ENCODE measurements at regions not wholly inside any gene's neighbourhood (a gene's known extent, or its start where the extent isn't known, plus 50 kb on each side); places are given as distances from the start of the nearest gene placed in this dataset.
"Not testable (repeated sequence)": the region's sequence is repeated elsewhere in the genome, so short reads cannot be mapped to it uniquely, and the experiment has no call there.

- POLR2A ChIA-PET: no interaction called here
- no peaks in the 10 kb centered on the region for H3K9me3 Mint-ChIP-seq
- no peaks in the 10 kb centered on the region for H3K4me1 Mint-ChIP-seq
- no peaks in the 10 kb centered on the region for H3K36me3 Mint-ChIP-seq
- H3K27ac Mint-ChIP-seq: no peak overlapping the region
- H3K4me3 Mint-ChIP-seq: no peak overlapping the region
- ATAC-seq (no peak), DNase-seq (no peak)
- peaks cover 5 to 11% (median 7%) of the 10 kb centered on the region in 5 donors for H3K27me3 Mint-ChIP-seq
Observed at GRCh38 chr11:45737056-45737455, 67.9 kb upstream of the SLC35C1 start.

DNA sequence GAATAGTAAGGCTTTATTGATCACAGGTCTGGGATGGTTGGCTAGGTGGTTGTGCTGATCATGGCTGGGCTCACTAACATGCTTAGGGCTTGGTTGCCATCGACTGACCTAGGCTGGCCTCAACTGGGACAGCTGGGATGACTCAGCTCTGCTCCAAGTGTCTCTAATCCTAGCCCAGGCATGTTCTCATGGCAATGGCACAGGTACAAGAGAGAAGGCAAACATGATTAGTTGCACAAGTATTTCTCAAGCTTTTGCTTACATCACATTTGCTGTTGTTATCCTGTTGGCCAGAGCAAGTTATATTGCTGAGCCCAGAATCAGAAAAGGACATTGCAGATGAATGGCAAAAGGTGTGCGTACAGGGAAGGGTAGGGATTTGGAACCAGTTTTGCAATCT lies 68.5 kb upstream of the SLC35C1 start:
- ATAC-seq (no peak), DNase-seq (no peak)
- Mint-ChIP-seq H3K9me3 (no peaks in the 10 kb centered on the region), H3K4me1 (no peaks in the 10 kb centered on the region), H3K4me3 (no peak overlapping the region), H3K27me3 (peaks cover 5 to 11% (median 6%) of the 10 kb centered on the region in 5 donors), H3K36me3 (no peaks in the 10 kb centered on the region), H3K27ac (peak overlapping the region in 1 of 10 donors; percentile 19)
- POLR2A ChIA-PET: no interaction called here

- H3K36me3 Mint-ChIP-seq: no peaks in the 10 kb centered on the region
- peaks cover 5 to 11% (median 7%) of the 10 kb centered on the region in 5 donors for H3K27me3 Mint-ChIP-seq
- no peak overlapping the region for H3K4me3 Mint-ChIP-seq
- H3K9me3 Mint-ChIP-seq: no peaks in the 10 kb centered on the region
- peak overlapping the region in 1 of 10 donors; percentile 10 for H3K27ac Mint-ChIP-seq
- DNase-seq (no peak), ATAC-seq (no peak)
- H3K4me1 Mint-ChIP-seq: no peaks in the 10 kb centered on the region
- POLR2A ChIA-PET: no interaction called here
Observed at GRCh38 chr11:45733176-45733575, 67.8 kb upstream of the CHST1 start.

DNA sequence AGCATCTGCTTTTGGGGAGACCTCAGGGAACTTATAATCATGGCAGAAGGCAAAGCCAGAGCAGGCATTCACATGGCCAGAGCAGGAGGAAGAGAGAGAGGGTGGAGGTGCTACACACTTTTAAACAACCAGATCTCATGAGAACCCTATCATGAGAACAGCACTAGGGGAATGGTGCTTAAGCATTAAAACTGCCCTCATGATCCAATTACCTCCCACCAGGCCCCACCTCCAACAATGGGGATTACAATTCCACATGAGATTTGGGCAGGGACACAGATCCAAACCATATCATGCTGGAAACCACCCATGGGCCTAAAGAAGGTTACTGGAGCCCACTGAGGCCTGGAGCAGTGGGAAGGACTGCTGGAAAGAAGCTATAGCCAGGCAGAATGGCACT lies 66.9 kb upstream of the CHST1 start:
- ATAC-seq (no peak), DNase-seq (no peak)
- Mint-ChIP-seq H3K4me1 (no peaks in the 10 kb centered on the region), H3K9me3 (no peaks in the 10 kb centered on the region), H3K27me3 (peaks cover 5 to 11% (median 7%) of the 10 kb centered on the region in 5 donors), H3K27ac (no peak overlapping the region), H3K4me3 (no peak overlapping the region), H3K36me3 (no peaks in the 10 kb centered on the region)
- POLR2A ChIA-PET: no interaction called here

- peaks cover 2 to 13% (median 8%) of the 10 kb centered on the region in 5 donors for H3K27me3 Mint-ChIP-seq
- H3K36me3 Mint-ChIP-seq, H3K4me3 Mint-ChIP-seq, H3K4me1 Mint-ChIP-seq, H3K9me3 Mint-ChIP-seq, POLR2A ChIA-PET, H3K27ac Mint-ChIP-seq, ATAC-seq, DNase-seq: not testable (repeated sequence)
Observed at GRCh38 chr11:45731171-45731570, 65.7 kb upstream of the CHST1 start.

DNA sequence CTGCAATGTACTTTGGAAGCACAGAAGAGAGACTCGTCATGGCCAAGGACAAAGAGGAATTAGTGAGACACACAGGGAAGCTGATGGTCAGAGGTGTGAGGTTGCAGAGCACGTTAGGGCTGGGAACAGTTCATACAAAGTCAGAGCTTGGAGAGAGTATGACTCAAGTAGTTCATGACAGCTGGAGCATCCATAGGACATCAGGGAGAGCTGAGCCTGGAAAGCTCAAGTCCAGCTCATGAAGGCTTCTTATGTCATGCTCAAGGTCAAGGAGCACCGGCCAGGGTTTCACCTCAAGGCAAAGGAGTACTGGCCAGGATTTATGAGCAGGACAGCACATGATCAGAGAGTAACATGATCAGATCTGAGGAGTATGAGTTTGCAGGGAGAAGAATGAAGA lies 64.6 kb upstream of the CHST1 start:
- DNase-seq (no peak), ATAC-seq (no peak)
- POLR2A ChIA-PET: no interaction called here
- Mint-ChIP-seq H3K36me3 (no peaks in the 10 kb centered on the region), H3K27me3 (peaks cover 0 to 25% (median 15%) of the 10 kb centered on the region in 5 donors), H3K9me3 (no peaks in the 10 kb centered on the region), H3K27ac (no peak overlapping the region), H3K4me1 (no peaks in the 10 kb centered on the region), H3K4me3 (no peak overlapping the region)

DNA sequence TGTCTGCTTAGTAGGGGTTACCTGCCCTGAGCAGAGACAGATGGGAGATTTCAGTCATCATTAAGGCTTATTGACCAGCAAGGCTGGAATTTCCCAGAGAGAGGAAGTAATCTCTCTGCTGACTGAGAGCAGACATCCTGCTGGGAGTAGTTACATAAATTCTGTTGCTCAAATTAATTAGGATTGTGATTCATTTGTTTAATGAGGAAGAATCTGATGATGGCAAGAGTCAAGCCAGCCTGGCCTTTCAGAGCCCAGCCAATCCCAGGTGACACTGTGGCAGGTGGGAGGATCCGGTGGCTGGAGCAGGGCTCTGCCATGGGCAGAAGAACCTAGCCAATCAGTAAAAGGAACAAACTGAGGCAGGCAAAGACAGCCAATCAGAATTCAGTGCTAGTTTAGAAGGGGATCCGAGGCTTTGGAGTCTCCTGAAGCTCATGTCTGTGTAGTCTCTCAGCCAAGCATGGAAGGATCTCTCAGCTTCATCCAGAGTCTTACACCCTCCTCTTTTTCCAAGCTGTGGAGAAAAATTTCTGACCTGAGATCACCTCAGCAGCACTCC lies 61.2 kb upstream of the CHST1 start:
- Mint-ChIP-seq H3K27me3 (peaks cover 0 to 27% (median 14%) of the 10 kb centered on the region in 5 donors), H3K4me1 (no peaks in the 10 kb centered on the region), H3K9me3 (no peaks in the 10 kb centered on the region), H3K36me3 (no peaks in the 10 kb centered on the region), H3K27ac (no peak overlapping the region), H3K4me3 (no peak overlapping the region)
- POLR2A ChIA-PET: no interaction called here
- DNase-seq: no peak
- ATAC-seq: no peak

DNA sequence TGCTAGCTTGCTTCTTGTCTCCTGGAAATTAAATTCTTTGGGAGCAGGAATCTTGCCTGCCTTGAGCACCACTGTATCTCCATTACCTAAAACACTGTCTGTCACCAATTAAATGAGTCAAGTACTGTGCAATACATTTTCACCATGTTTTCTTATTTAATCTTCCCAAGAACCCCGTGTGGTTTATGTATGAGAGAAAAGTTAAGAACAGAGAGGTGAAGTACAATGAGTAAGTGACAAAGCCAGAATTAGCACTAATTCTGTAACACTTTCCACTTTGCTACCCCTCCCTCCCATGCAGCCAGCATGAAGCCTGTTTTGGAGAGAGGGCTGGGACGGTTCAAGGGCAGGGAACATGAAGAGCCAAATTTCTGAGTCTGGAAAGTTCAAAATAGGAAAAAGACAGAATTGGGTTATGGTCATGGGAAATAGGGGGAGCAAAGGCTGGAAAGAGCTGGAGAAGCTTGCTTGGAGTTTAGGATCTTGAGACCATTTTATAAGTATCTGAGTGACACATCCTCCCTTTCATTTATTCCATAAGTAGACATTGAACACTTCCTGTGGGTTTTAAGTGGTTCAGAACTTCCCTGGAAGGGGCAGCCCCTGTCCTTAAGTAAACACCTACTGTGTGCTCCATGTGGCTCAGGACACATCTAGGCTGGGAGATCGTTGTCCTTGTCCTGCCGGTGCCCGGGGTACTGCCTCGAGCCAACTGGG lies 60.5 kb upstream of the CHST1 start:
- no peaks in the 10 kb centered on the region for H3K36me3 Mint-ChIP-seq
- POLR2A ChIA-PET: interaction anchor here (0.6 kb wide), 1 partner anchor 1611 kb away, joined by 4 read pairs; no protein-coding TSS in a partner anchor

GRCh38 chr11:45725121-45725520 lies 59.7 kb upstream of the CHST1 start:
- no peaks in the 10 kb centered on the region for H3K4me1 Mint-ChIP-seq
- ATAC-seq (no peak), DNase-seq (no peak)
- POLR2A ChIA-PET: interaction anchor here (0.6 kb wide), 1 partner anchor 1612 kb away, joined by 4 read pairs; no protein-coding TSS in a partner anchor
- H3K4me3 Mint-ChIP-seq: no peak overlapping the region
- no peaks in the 10 kb centered on the region for H3K9me3 Mint-ChIP-seq
- H3K27ac Mint-ChIP-seq: no peak overlapping the region
- peaks cover 0 to 27% (median 14%) of the 10 kb centered on the region in 5 donors for H3K27me3 Mint-ChIP-seq
- no peaks in the 10 kb centered on the region for H3K36me3 Mint-ChIP-seq

More for the DNA sequence above, 60.5 kb upstream of the CHST1 start:
- no peak overlapping the region for H3K4me3 Mint-ChIP-seq
- H3K4me1 Mint-ChIP-seq: no peaks in the 10 kb centered on the region
- DNase-seq (no peak), ATAC-seq (no peak)
- peaks cover 0 to 27% (median 14%) of the 10 kb centered on the region in 5 donors for H3K27me3 Mint-ChIP-seq
- no peak overlapping the region for H3K27ac Mint-ChIP-seq
- no peaks in the 10 kb centered on the region for H3K9me3 Mint-ChIP-seq

DNA sequence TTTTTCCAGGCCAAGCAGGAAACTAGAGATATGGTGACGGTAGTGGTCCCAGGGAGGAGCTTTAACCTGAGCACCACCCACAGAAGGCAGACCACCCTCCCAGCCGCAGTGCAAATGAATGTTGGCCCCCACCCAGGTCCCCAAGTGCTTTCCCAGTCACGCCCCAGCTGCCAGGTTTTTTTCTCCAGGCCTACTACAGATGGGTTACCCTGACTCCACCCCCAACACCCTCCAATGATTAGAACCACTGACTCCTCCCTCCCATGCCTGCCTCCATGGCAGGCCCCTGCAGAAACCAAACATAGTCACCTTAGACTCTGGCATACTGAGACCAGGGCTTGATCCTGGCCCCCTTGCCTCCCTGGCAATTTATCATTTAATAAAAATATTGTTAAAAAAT lies 58.7 kb upstream of the CHST1 start:
- no peaks in the 10 kb centered on the region for H3K36me3 Mint-ChIP-seq
- DNase-seq: no peak
- no peak overlapping the region for H3K27ac Mint-ChIP-seq
- no peak for ATAC-seq
- POLR2A ChIA-PET: no interaction called here
- H3K4me3 Mint-ChIP-seq: no peak overlapping the region
- no peaks in the 10 kb centered on the region for H3K9me3 Mint-ChIP-seq
- no peaks in the 10 kb centered on the region for H3K4me1 Mint-ChIP-seq
- H3K27me3 Mint-ChIP-seq: peaks cover 0 to 27% (median 14%) of the 10 kb centered on the region in 5 donors

GRCh38 chr11:45723397-45723796 lies 58.0 kb upstream of the CHST1 start:
- Mint-ChIP-seq H3K36me3 (no peaks in the 10 kb centered on the region), H3K4me1 (no peaks in the 10 kb centered on the region), H3K9me3 (no peaks in the 10 kb centered on the region), H3K4me3 (no peak overlapping the region), H3K27ac (no peak overlapping the region), H3K27me3 (peaks cover 0 to 27% (median 14%) of the 10 kb centered on the region in 5 donors)
- POLR2A ChIA-PET: no interaction called here
- DNase-seq (no peak), ATAC-seq (no peak)

GRCh38 chr11:45722144-45722543 lies 56.7 kb upstream of the CHST1 start:
- POLR2A ChIA-PET: no interaction called here
- DNase-seq (no peak), ATAC-seq (no peak)
- Mint-ChIP-seq H3K27ac (no peak overlapping the region), H3K4me3 (no peak overlapping the region), H3K4me1 (no peaks in the 10 kb centered on the region), H3K27me3 (peaks cover 0 to 26% (median 13%) of the 10 kb centered on the region in 5 donors), H3K36me3 (no peaks in the 10 kb centered on the region), H3K9me3 (no peaks in the 10 kb centered on the region)

- DNase-seq: no peak
- Mint-ChIP-seq H3K4me3 (no peak overlapping the region), H3K9me3 (no peaks in the 10 kb centered on the region), H3K27me3 (peaks cover 0 to 30% (median 12%) of the 10 kb centered on the region in 5 donors), H3K36me3 (no peaks in the 10 kb centered on the region), H3K4me1 (no peaks in the 10 kb centered on the region), H3K27ac (no peak overlapping the region)
- POLR2A ChIA-PET: no interaction called here
- ATAC-seq: no peak
Observed at GRCh38 chr11:45717526-45717925, 52.1 kb upstream of the CHST1 start.

GRCh38 chr11:45715418-45715817 lies 50.0 kb upstream of the CHST1 start:
- DNase-seq (no peak), ATAC-seq (no peak)
- Mint-ChIP-seq H3K36me3 (no peaks in the 10 kb centered on the region), H3K27ac (peak overlapping the region in 1 of 10 donors; percentile 25), H3K4me1 (no peaks in the 10 kb centered on the region), H3K9me3 (no peaks in the 10 kb centered on the region), H3K27me3 (peaks cover 3 to 28% (median 16%) of the 10 kb centered on the region in 5 donors), H3K4me3 (no peak overlapping the region)
- POLR2A ChIA-PET: no interaction called here

Measured in naive thymus-derived CD8-positive, alpha-beta T cell (primary cell).